ENCODE measurements at regions not wholly inside any gene's neighbourhood (a gene's known extent, or its start where the extent isn't known, plus 50 kb on each side); places are given as distances from the start of the nearest gene placed in this dataset.

DNA sequence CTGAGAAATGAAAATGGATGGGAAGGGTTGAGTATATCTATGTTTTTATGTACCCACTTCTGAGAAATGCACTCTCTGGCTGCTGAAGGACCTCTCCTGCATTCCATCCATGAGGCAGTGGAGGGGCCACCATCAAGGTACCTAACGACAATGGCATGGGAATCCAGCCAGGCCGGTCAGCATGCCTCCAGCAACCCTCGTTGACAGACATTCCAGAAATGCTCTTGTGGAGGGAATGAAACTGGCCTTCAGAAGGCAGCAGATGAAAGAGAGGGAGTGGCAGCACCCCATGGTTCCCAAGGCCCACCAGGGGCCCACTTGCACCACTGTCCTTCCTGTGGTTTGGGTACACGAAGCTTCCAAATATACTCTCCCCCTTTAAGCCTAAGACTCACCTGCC lies 269.0 kb downstream of the ARHGAP12 start:
- Histone ChIP-seq H3K27me3 (ENCODE audit: insufficient read depth in 3 of 3, low read length in 2 of 3) (peaks cover 0 to 3% (median 0%) of the 10 kb centered on the region in 3 donors), H3K4me3 (no peak overlapping the region), H3K36me3 (ENCODE audit: insufficient read depth in 1 of 2, low read depth in 1 of 2) (no peaks in the 10 kb centered on the region), H3K4me1 (no peaks in the 10 kb centered on the region), H3K27ac (no peak overlapping the region), H3K9me3 (no peaks in the 10 kb centered on the region)
- TF ChIP-seq, protein P1, sequence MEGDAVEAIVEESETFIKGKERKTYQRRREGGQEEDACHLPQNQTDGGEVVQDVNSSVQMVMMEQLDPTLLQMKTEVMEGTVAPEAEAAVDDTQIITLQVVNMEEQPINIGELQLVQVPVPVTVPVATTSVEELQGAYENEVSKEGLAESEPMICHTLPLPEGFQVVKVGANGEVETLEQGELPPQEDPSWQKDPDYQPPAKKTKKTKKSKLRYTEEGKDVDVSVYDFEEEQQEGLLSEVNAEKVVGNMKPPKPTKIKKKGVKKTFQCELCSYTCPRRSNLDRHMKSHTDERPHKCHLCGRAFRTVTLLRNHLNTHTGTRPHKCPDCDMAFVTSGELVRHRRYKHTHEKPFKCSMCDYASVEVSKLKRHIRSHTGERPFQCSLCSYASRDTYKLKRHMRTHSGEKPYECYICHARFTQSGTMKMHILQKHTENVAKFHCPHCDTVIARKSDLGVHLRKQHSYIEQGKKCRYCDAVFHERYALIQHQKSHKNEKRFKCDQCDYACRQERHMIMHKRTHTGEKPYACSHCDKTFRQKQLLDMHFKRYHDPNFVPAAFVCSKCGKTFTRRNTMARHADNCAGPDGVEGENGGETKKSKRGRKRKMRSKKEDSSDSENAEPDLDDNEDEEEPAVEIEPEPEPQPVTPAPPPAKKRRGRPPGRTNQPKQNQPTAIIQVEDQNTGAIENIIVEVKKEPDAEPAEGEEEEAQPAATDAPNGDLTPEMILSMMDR (IDR thresholded peaks at IDR 0.05): no peak
- 71 to 78% (median 76%) methylated on average over 4 of the region's 4 CpGs for WGBS, 3 donors
- DNase-seq (no peak), ATAC-seq (no peak)
- intact Hi-C loops (cut with DNase I): no loop called here

DNA sequence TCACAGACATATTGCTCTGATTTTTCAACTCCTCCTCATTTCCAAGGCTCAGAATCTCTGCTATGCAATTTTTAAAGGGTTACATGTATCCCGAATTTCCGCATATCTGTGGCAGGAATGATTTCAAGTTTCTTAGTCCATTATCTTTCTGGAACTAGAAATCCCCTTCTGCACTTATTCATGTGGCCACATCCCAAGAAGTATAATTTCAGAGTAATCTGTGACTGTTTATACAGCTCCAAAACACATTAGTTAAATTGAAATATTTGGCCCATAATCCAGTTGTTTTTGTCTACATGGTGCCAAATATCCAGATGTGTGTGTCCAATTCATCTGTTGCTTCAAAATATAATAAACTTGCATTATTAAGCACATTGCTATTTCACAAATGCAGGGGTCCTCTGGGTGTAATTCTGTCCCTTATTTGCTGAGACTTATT lies 271.2 kb downstream of the ARHGAP12 start:
- Histone ChIP-seq H3K9me3 (no peaks in the 10 kb centered on the region), H3K4me1 (no peaks in the 10 kb centered on the region), H3K4me3 (no peak overlapping the region), H3K36me3 (ENCODE audit: insufficient read depth in 1 of 2, low read depth in 1 of 2) (no peaks in the 10 kb centered on the region), H3K27me3 (ENCODE audit: insufficient read depth in 3 of 3, low read length in 2 of 3) (peaks cover 0 to 3% (median 0%) of the 10 kb centered on the region in 3 donors), H3K27ac (peak overlapping the region; percentile 32)
- TF ChIP-seq, protein P1 (IDR thresholded peaks at IDR 0.05): no peak
- no peak for DNase-seq
- peak in 3 of 4 donors; percentile 27 to 60 (median 48) for ATAC-seq
- 24 to 58% (median 34%) methylated on average over 2 of the region's 2 CpGs for WGBS, 3 donors
- intact Hi-C loops (cut with DNase I): no loop called here

DNA sequence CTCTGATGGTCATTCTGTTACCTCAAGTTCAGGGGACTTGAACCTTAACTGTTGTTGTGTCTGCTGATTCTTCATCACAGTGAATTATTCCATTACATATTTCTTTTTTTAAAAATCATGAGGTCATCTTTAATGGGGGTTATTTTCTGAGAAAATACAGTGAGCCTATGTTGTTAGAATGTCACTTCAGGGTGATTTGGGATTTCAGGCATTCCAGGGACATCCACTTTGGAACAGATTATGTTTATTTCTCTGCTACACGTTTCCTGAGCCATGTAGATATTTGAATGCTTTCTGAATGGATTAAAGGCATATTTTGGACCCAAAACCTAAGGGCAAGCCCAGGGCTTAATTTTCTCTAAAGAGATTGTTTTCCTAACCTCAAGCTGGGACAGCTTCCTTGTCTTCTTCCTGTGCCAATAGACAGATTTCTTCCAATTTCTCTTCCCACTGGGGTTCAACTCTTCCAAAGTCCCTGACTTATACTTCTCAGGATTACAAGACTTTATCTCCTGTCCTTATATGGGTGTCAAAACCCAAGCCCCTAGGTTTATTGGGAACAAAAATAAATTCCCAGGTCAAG lies 271.7 kb downstream of the ARHGAP12 start:
- H3K27ac ChIP-seq: peak overlapping the region; percentile 32
- peaks cover 0 to 3% (median 0%) of the 10 kb centered on the region in 3 donors for H3K27me3 ChIP-seq (ENCODE audit: insufficient read depth in 3 of 3, low read length in 2 of 3)
- intact Hi-C loops (cut with DNase I): no loop called here
- no peaks in the 10 kb centered on the region for H3K9me3 ChIP-seq
- H3K36me3 ChIP-seq (ENCODE audit: insufficient read depth in 1 of 2, low read depth in 1 of 2): no peaks in the 10 kb centered on the region
- ATAC-seq (peak in 3 of 4 donors; percentile 22 to 50 (median 28)), DNase-seq (no peak)
- WGBS, 3 donors: 14 to 19% (median 17%) methylated on average over 1 of the region's 1 CpG
- H3K4me1 ChIP-seq: no peaks in the 10 kb centered on the region
- TF ChIP-seq, protein P1 (IDR thresholded peaks at IDR 0.05): no peak
- H3K4me3 ChIP-seq: no peak overlapping the region

DNA sequence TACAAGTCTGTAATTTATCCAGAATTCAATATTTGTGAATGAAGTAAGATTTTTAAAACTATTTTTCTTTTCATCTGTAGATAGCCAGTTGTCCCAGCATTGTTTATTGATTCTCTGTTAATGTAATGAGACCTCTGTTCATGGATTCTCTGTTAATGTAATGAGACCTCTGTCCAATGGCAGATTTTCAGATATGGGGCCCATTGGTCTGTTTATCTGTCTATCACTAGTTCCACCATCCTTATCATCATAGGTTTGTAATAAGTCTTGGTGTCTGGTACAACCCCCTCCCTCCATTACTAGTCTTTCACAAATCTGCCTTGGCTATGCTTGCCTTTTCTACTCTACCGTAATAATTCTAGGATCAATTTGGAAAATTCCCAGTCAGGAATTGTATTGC lies 276.6 kb downstream of the ARHGAP12 start:
- DNase-seq: no peak
- no peak overlapping the region for H3K27ac ChIP-seq
- no peaks in the 10 kb centered on the region for H3K9me3 ChIP-seq
- H3K27me3 ChIP-seq (ENCODE audit: insufficient read depth in 3 of 3, low read length in 2 of 3): no peaks in the 10 kb centered on the region
- TF ChIP-seq, protein P1 (IDR thresholded peaks at IDR 0.05): no peak
- H3K36me3 ChIP-seq (ENCODE audit: insufficient read depth in 1 of 2, low read depth in 1 of 2): no peaks in the 10 kb centered on the region
- intact Hi-C loops (cut with DNase I): loop anchor here in 1 of 2 donors (1.0 kb wide), 1 partner anchor 26 kb away; no protein-coding TSS in a partner anchor
- H3K4me1 ChIP-seq: no peaks in the 10 kb centered on the region
- no peak for ATAC-seq
- whole genome bisulfite sequencing, 3 donors: 84 to 100% (median 92%) methylated on average over 1 of the region's 1 CpG
- H3K4me3 ChIP-seq: no peak overlapping the region

DNA sequence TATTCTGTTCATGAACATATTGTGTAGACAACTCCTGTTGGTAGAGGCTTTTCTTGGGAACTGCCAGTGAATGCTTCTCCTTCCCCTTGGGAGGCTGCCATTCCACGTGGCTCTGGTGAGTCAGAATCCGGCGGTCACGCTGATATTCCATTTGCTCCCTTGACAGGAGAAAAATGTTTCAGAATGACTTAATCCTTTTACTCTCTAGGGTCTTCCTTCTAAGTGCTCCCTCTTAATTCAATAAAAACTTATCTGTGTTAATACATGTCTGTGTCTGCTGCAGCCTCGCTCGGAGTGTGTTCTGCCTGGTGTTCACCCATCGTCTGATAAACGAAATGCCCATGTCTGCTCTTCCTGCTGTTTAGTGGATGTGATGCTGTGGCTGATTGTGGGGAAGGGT lies 278.6 kb downstream of the ARHGAP12 start:
- no peaks in the 10 kb centered on the region for H3K9me3 ChIP-seq
- TF ChIP-seq, protein P1 (IDR thresholded peaks at IDR 0.05): no peak
- H3K4me1 ChIP-seq: no peaks in the 10 kb centered on the region
- ATAC-seq (peak; percentile 85 to 97 (median 90)), DNase-seq (peak; percentile 84 to 89)
- peak overlapping the region; percentile 71 for H3K27ac ChIP-seq
- H3K4me3 ChIP-seq: peak overlapping the region; percentile 53
- intact Hi-C loops (cut with DNase I): no loop called here
- no peaks in the 10 kb centered on the region for H3K27me3 ChIP-seq (ENCODE audit: insufficient read depth in 3 of 3, low read length in 2 of 3)
- H3K36me3 ChIP-seq (ENCODE audit: insufficient read depth in 1 of 2, low read depth in 1 of 2): no peaks in the 10 kb centered on the region
- 5 to 8% (median 8%) methylated on average over 8 of the region's 8 CpGs for WGBS, 3 donors

All from psoas muscle (tissue), 7 donors.